GM18520 (cell line): ENCODE measurements at regions not wholly inside any gene's neighbourhood (a gene's known extent, or its start where the extent isn't known, plus 50 kb on each side); places are given as distances from the start of the nearest gene placed in this dataset.
"Not testable (repeated sequence)": the region's sequence is repeated elsewhere in the genome, so short reads cannot be mapped to it uniquely, and the experiment has no call there.

Source experiments
- ATAC-seq: cut with Tn5 transposase; IDR thresholded peaks from one replicate; pipeline ENCODE4 v1.9.1; 2021; ENCODE audit not compliant: unreplicated experiment

DNA sequence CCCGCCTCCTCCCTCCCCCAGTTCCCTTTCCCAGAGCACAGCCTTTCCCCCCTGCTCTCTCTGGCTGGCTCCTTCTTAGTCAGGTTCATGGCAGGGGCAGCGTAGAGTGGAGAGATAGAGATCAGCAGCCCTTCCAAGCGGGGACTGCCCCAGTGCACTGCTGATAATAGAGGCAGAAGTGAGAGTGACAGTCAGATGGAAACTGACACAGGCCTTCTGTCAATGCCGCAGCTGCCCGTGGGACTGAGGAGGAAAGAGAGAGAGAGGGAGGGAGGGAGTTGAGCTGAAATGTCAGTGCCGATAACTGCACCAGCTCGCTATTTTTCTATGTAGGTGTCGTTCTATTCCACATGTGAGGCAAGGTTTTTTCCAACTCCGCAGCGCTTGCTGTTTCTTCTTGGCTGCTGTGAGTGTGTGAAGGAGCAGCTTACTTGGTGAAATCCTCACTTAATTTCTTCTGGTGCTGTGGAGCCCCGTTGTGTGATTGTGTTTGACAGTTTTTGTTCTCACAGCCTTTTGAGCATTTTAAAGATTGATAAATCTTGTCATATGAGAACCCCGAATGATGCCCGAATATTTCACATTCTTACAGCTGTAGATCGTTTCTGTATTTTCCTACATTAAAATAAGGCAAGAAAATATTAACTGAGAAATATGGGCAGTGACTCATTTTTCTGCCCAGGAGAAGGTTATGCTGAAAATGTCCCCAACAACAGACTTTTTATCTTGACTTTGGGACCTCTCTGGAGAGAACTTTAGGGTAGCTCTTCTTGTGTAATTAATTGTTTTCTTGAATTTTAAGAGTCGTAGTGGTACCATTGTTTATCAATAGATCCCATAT is 386.4 kb upstream of the MMS22L start:
- peak; percentile 100 for ATAC-seq

DNA sequence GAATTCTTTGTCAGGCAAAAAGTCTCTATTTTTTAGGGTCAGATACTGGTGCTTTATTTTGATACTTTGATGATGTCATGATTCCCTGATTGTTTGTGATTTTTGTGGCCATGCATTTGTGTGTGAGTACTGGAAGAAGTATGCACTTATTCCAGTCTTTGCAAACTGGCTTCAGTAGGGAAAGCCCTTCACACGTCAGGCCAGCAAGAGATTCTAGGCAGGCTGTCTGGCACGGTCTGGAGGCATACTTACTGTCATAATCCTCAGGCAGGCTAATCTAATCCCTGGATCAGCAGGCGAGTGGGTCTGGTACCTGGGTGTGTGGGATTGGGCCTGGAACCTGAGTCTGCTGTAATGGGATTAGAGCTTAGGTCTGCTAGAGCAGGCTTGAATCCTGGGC is 391.8 kb upstream of the MMS22L start:
- ATAC-seq, result no peak

DNA sequence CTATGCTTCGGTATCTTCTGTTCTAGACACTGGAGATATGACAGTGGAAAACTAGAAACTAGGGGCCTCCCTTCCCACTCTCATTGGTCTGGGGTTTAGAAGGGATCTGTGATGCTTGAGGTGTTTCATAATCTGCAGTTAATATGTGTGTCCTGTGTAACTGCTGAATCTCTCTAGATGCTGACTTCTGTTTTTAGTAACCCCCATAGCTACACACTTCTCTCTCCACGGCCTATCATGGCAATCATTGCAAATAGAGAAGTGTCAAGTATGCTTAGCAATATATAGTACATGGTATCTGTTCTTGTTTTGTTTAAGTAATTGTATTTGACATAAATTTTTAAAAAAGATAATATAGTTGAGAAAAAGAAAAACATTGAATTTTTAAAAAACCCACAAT is 394.6 kb upstream of the MMS22L start:
- no peak for ATAC-seq

DNA sequence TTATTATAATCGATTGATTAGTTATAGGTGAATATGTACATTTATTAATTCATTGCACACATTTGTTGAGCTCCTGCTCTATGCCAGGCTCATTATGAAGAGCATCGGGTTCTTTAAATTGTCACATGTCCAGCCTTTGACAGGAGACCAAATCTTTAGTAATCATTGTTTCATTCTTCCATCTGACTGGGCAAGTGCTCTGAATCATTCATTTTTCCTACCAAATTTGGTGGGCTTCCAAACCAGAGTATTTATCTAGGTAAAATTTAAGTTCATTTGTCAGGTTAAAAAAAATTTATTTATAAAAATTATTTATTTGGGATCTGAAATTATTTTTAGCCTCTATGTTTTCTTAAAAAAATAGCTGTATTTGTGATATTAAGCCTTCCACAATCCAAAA is 404.9 kb upstream of the MMS22L start:
- ATAC-seq, result no peak

DNA sequence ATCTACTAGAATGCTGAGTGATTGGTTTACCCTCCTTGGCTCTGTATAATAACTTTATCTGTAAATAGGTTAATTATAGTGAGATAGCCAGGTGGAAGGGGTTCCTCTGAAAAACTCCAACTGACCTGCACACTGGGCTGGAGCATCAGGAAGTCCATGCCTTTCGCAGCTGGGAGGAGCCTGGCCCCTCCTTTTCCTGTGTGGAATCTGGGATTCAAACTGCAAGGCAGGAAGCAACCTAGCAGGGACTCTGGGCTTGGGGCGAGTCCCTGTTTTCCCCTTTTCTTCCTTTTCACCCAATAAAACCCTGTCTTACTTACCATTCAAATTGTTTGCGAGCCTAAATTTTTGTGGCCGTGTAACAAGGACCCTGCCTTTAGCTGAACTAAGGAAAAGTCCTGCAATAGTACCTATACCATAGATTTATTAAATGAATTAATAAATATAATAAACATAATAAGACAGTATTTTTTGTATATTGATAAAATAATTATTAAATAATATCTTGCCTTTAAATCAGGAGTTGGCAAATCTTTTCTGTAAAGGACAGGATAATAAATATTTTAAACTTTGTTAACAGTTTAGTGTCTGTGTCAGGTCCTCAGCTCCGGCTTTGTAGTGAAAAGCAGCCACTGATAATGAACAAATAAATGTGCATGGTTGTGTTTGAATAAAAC is 406.2 kb upstream of the MMS22L start:
- no peak for ATAC-seq

DNA sequence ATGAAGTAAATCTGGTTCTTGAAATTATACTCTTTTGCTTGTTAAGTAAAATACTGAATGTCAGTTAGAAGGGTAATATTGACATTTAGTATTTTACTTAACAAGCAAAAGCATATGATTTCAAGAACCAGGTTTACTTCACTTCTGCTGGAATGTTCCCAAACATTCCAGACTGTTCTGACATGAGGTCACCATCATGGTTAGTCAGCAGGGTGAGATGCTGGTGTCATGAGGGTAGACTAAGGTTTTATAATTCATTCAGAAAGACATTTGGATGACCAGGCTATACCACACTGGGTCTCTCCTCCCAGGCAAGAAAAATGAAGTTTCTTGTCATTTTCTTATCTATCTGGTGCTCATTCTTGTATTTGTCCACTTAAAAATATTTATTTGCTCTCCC is 414.4 kb upstream of the MMS22L start:
- no peak for ATAC-seq

DNA sequence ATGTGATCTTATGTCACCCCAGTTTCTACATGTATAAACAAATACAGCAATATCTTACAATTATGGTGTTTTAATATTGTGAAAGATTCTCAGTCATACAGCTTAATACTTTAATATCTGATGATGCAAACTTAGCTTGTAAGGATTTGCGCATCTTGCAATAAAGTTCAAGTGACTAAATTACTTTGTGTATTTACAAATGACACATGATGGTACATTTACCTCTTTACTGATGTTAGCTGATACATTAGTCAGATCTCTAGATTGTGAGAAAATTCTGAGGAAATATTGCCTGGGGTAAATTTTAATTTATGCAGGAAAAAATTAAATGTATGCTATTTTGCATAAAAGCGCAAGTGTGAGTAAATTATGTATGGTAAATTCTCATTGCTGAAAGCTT is 418.8 kb upstream of the MMS22L start:
- ATAC-seq, result no peak

DNA sequence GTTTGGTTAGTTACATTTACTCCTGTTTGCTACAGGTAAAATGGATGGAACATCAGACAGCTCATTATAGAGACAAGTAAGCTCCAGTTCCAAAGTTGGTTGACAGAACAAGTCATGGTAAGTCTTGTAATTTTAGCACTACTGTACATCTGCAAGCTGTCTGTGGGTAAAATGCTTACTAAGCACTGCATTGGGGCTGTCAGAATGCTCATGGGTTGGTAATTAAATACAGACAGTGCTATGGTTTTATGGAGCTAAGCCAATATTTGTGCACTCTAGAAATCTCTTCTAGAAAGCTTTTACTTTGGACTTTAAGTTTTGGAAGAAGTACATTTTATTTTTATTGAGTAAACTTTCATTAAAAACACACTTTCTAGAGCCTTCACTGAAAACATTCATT is 419.2 kb upstream of the MMS22L start:
- ATAC-seq, result no peak

DNA sequence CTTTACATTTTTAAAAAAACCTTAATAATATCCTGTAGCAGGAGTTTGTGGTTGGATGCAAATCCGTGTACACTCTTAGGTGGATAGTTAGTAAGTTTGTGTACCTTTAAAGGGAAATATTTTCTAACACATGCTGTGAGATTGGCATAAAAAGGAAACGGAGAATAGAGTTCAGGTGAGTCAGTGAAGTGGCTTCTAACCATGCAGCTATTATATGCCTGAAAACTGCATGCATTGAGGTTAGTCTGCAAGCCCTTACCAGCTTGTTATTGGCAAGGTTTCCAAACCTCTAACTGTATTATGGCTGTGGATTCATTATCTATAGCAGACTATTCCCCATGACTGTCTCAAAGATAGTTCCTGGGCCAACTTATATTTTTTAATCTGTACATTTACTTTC is 420.6 kb upstream of the MMS22L start:
- no peak for ATAC-seq

DNA sequence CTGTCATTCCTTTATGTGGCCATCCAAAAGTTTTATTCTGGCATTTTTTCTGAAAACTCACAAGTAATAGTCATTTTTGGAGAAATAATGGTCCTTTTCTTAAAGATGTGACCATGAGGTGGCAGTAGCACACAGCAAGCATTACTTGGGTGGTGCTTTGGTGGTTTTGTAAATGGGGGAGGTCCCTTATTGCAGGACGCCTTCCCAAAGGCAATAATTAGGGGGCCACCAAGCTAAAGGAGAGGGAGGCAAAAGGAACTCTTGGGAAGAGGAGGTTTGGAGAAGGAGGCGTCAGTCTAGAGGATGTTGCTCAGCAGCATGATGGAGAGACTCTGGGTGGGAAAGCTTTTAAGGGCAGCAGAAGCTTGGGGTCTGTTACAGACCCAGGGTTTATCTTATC is 422.6 kb upstream of the MMS22L start:
- ATAC-seq, result no peak

DNA sequence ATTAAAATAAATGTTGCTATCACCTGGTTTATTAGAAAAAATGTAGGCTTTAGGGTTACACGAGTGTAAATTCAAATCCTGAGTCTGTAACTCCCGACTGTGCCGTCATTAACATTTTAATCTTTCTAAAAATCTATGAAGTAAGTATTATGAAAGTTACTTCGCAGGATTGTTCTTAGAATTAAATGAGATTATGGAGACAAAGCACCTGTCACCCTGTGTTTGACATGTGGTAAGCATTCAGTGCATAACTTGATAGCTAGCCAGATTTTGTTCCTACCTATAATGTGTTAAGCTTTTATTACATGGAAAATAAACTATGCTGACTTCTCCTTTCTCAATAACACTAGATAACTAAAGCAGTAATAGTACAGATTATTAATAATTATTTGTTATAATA is 429.7 kb upstream of the MMS22L start:
- no peak for ATAC-seq

DNA sequence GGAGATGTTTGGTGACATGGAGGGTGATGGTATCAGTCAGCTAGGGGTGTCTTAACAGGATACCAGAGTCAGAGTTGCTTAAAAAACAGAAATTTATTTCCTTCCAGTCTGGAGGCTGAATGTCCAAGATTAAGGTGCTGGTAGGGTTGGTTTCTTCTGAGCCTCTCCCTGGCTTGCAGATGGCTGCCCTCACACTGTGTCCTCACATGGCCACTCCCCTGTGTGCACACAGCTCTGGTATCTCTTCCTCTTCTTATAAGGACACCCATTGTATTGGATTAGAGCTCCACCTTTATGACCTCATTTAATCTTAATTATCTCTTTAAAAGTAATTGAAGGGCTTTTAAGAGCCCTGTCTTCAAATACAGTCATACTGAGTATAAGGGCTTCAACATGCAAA is 431.8 kb upstream of the MMS22L start:
- no peak for ATAC-seq

DNA sequence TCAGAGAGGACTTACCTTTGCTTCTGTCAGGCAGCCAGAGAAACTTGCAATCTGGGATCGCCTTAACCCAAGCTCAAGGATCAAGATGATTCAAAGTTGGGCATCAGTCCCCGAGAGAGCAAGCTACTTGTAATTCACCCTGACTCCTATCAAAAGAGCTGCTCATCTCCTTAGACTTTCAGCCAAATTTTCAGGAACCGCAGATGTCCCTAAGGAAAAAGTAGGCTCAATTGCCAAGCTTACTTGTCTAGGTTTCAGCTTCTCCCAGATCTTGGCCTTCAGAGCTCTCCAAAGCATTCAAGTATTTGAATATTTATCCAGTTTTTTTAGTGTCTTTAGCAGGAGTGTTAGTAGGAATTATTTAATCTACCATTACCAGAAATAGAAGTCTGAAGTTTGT is 434.1 kb upstream of the MMS22L start:
- no peak for ATAC-seq

DNA sequence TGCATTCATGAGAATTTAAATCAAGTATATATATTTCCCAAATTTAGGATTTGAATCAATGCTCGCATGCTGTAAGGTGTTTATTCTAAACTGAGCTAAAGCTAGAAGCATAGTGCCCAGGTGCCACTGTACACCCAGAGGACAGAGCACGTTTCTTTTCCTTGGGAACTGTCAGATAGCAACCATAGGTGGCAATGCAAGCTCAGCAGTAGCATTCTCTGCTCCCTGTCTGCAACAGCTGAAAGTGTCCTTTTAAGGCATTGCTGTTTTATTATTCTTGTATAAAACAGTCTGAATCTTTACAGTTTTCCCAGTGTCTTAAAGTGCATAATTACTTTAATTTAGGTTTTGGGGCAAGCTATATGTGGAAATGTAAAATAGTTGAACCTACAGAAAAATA is 443.4 kb upstream of the MMS22L start:
- ATAC-seq, result no peak

DNA sequence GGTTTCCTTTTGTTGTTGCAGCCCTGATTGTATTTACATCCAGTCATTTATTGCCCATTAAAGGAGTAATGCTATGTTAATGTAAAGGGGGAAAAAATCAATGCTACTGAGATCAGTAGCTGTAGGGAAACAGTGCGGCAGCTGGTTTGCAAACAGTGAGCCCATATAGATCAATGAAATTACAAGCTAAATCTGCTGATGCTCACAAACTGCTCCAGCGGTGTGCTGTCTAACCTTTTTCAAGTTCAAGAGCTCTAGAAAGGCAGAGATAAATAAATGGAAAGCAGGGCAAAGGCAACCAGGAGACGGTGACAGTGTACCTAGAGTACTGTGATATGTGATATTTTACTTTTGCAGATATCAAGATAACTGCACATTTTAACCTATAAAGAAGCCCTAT is 449.0 kb upstream of the MMS22L start:
- no peak for ATAC-seq

DNA sequence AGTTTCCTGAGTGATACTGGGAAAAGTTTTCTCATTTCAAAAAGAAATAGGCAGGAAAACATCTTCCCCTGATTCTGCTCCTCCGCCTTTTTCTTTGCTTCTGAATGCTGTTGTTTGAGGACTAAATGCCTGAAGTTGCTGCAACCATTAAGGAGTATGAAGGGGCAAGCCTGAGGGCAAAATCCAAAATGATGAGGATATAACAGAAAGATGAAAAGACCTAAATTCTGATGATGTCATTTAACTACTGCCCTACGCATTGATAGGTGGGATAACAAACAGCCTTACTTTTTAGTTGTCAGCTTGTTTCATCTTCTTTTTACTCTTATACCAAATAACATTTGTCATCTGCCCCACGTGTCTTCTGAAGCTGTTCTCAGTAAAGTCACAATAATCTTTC is 474.6 kb upstream of the MMS22L start:
- no peak for ATAC-seq

DNA sequence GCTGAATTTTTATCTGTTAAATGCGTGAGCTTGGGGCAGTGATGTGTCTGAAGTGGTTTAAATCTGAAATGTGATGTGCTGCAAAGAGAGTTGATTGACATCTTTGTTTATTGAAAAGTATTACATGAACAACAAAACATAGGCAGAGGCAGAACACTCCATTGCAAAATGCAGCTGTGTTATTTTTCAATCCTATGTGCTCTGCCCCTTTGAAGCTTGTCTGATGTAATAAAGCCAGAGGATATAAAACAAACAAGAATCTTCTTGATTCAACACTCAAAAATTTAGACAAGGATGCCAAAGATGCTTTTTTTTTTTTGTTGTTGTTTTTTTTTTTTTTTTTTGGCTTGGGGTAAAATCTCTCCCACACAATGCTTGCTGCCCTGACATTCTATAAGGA is 482.4 kb upstream of the MMS22L start:
- no peak for ATAC-seq

DNA sequence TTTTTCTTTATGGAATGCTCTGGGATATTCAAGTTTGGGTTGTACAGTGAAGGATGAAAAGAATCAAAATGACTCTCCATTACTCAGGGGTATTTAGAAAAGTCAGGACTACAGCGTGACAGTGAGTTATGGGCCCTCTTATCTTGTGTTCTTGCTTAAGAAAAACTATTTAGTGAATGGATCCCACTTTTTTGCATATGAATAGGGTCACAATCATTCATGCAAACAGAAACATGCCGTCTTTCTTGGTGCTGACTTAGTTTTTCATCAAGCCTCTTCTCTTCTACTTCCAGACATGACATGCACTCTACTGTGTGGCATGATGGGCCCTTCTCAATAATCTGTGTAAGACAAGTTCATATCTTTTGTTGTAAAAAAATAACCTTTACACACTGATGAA is 488.4 kb upstream of the MMS22L start:
- ATAC-seq, result no peak

DNA sequence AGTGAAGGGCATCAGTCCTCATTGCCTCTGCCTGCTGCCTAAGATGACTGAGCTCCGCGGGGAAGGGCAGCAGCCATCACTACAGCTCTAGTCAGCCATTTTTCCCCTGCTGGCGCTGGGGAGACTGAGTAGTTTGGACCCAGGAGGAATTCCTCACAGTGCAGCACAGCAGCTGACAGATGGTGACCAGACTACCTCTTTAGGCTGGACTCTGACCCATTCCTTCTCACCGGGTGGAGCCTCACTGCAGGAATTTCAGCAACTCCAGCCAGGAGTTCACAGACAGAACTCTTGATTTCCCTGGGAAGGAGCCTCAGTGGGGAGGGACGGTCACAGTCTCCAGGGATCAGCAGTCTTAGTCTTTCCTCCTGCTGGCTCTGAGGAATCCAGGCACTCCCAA is 492.0 kb upstream of the MMS22L start:
- ATAC-seq, result no peak

DNA sequence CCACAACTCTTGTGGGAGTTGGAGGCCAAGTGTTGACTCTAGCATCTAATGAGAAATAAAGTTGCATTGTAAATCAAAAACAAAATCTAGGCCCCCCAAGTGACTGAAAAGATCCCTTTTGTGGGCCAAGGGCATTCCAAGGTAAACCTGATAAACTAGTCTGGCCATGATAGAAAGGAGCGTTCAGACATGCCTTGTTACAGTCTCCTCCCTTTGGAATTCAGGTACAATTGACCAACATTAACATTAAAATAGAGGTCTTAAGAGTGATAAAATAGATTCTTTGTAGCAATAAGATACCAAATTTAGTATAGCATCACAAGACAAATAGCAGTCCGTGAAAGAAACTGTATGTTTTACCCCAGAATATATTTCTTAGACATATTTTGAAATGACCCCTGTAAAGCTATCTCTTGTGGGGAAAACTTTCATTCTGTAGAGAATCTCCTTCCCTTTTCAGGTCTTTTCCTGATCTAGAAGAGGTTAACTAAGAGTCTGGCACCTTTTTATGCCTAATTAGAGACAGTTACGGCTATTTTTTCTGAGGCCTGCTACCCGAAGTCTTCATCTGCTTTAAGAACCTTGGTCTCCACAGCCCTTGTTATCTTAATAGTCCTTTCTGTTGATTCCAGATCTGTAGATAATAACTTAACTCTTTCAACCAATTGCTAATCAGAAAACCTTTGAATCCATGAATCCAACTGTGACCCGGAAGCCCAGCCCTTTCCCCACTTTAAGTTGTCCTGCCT is 495.4 kb upstream of the MMS22L start:
- ATAC-seq, result no peak

DNA sequence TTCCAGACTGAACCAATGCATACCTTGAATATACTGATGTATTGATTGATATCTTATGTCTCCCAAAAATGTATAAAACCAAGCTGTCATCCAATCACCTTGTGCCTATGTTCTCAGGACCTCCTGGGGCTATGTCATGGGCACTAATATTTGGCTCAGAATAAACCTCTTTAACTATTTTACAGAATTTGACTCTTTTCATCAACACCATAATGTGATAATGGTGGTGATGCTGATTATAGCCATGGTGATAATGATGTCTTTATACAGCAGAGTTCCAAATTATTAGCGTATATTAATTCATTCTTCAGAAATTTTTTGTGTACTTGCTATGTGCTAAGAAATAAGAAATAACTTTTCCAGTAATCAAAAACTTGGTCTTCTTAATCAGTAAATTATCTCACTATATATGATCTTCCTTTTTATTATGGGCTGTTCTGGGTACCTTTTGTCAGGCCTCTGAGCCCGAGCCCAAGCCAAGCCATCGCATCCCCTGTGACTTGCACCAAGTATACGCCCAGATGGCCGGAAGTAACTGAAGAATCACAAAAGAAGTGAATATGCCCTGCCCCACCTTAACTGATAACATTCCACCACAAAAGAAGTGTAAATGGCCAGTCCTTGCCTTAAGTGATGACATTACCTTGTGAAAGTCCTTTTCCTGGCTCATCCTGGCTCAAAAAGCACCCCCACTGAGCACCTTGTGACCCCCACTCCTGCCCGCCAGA is 496.2 kb upstream of the MMS22L start:
- ATAC-seq, result not testable (repeated sequence)
